ENCODE measurements at regions not wholly inside any gene's neighbourhood (a gene's known extent, or its start where the extent isn't known, plus 50 kb on each side); places are given as distances from the start of the nearest gene placed in this dataset.

- Histone ChIP-seq H3K36me3 (replicated peaks in 1 of 2) (no peaks in the 10 kb centered on the region), H3K27me3 (no peaks in the 10 kb centered on the region), H3K27ac (no peak overlapping the region), H3K4me1 (replicated peaks in 1 of 2) (peaks cover 0 to 4% of the 10 kb centered on the region in 2 donors), H3K9me3 (replicated peaks in 1 of 3) (no peaks in the 10 kb centered on the region), H3K4me3 (no peak overlapping the region)
- TF ChIP-seq CTCF (IDR thresholded peaks at IDR 0.05) = no peak
- TF ChIP-seq POLR2A (IDR thresholded peaks at IDR 0.05) = no peak
- intact Hi-C loops (cut with DNase I) = no loop called here
- no peak for DNase-seq
- 88 to 95% (median 91%) methylated on average over 3 of the region's 3 CpGs for WGBS, 4 donors
Observed at GRCh38 chr3:177746337-177746933, 549.2 kb upstream of the TBL1XR1 start.

- intact Hi-C loops (cut with DNase I) = no loop called here
- 93 to 100% (median 98%) methylated on average over 1 of the region's 1 CpG for WGBS, 4 donors
Observed at GRCh38 chr3:177749836-177750235, 552.6 kb upstream of the TBL1XR1 start.

GRCh38 chr3:177750436-177750835 is 553.2 kb upstream of the TBL1XR1 start:
- no peaks in the 10 kb centered on the region for H3K27me3 ChIP-seq
- no peak for DNase-seq
- WGBS, 4 donors = 97 to 100% (median 100%) methylated on average over 1 of the region's 1 CpG
- H3K27ac ChIP-seq = no peak overlapping the region
- no peaks in the 10 kb centered on the region for H3K9me3 ChIP-seq (replicated peaks in 1 of 3)
- H3K4me3 ChIP-seq = no peak overlapping the region
- peaks cover 20 to 25% of the 10 kb centered on the region in 2 donors for H3K4me1 ChIP-seq (replicated peaks in 1 of 2)
- intact Hi-C loops (cut with DNase I) = no loop called here
- TF ChIP-seq CTCF (IDR thresholded peaks at IDR 0.05) (no peak), POLR2A (IDR thresholded peaks at IDR 0.05) (no peak)
- no peaks in the 10 kb centered on the region for H3K36me3 ChIP-seq (replicated peaks in 1 of 2)

More at GRCh38 chr3:177749836-177750235, 552.6 kb upstream of the TBL1XR1 start:
- Histone ChIP-seq H3K4me1 (replicated peaks in 1 of 2) (peaks cover 17 to 25% of the 10 kb centered on the region in 2 donors), H3K9me3 (replicated peaks in 1 of 3) (no peaks in the 10 kb centered on the region), H3K4me3 (no peak overlapping the region), H3K27me3 (no peaks in the 10 kb centered on the region), H3K27ac (no peak overlapping the region), H3K36me3 (replicated peaks in 1 of 2) (no peaks in the 10 kb centered on the region)
- TF ChIP-seq CTCF (IDR thresholded peaks at IDR 0.05) = no peak
- DNase-seq = no peak

- Histone ChIP-seq H3K27ac (no peak overlapping the region), H3K4me1 (replicated peaks in 1 of 2) (peaks cover 20 to 25% of the 10 kb centered on the region in 2 donors), H3K4me3 (no peak overlapping the region), H3K36me3 (replicated peaks in 1 of 2) (no peaks in the 10 kb centered on the region), H3K9me3 (replicated peaks in 1 of 3) (no peaks in the 10 kb centered on the region), H3K27me3 (no peaks in the 10 kb centered on the region)
- TF ChIP-seq CTCF (IDR thresholded peaks at IDR 0.05) = no peak
- no peak for TF ChIP-seq POLR2A (IDR thresholded peaks at IDR 0.05)
- intact Hi-C loops (cut with DNase I) = no loop called here
- 65 to 69% (median 66%) methylated on average over 4 of the region's 4 CpGs for WGBS, 4 donors
- peak in 2 of 7 donors; percentile 21 to 23 for DNase-seq
Observed at GRCh38 chr3:177751770-177752169, 554.5 kb upstream of the TBL1XR1 start.

All from adrenal gland (tissue), 9 donors.